ENCODE measurements at regions not wholly inside any gene's neighbourhood (a gene's known extent, or its start where the extent isn't known, plus 50 kb on each side); places are given as distances from the start of the nearest gene placed in this dataset.

GRCh38 chr3:6204891-6205290 is 656.0 kb upstream of the GRM7 start:
- H3K9ac ChIP-seq (ENCODE audit: low read length in 3 of 3): no peak overlapping the region
- no peaks in the 10 kb centered on the region for H3K27me3 ChIP-seq (ENCODE audit: control insufficient read depth, insufficient read depth, low read length)
- H3K27ac ChIP-seq (ENCODE audit: low read depth in 2 of 2, low read length in 2 of 2): no peak overlapping the region
- FAIRE-seq (no peak), DNase-seq (no peak)
- TF ChIP-seq, protein P1, sequence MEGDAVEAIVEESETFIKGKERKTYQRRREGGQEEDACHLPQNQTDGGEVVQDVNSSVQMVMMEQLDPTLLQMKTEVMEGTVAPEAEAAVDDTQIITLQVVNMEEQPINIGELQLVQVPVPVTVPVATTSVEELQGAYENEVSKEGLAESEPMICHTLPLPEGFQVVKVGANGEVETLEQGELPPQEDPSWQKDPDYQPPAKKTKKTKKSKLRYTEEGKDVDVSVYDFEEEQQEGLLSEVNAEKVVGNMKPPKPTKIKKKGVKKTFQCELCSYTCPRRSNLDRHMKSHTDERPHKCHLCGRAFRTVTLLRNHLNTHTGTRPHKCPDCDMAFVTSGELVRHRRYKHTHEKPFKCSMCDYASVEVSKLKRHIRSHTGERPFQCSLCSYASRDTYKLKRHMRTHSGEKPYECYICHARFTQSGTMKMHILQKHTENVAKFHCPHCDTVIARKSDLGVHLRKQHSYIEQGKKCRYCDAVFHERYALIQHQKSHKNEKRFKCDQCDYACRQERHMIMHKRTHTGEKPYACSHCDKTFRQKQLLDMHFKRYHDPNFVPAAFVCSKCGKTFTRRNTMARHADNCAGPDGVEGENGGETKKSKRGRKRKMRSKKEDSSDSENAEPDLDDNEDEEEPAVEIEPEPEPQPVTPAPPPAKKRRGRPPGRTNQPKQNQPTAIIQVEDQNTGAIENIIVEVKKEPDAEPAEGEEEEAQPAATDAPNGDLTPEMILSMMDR (IDR thresholded peaks at IDR 0.05; ENCODE audit: borderline replicate concordance, extremely low read depth, insufficient read depth): no peak
- no peaks in the 10 kb centered on the region for H3K9me3 ChIP-seq (ENCODE audit: control insufficient read depth in 2 of 3, insufficient read depth in 1 of 3, low read length in 3 of 3)
- no peak overlapping the region for H3K4me3 ChIP-seq (ENCODE audit: low read length in 3 of 3)
- no peaks in the 10 kb centered on the region for H3K36me3 ChIP-seq (ENCODE audit: control insufficient read depth in 2 of 3, insufficient read depth in 3 of 3, low read length in 3 of 3)
- intact Hi-C loops (cut with DNase I): no loop called here
- H3K4me1 ChIP-seq (ENCODE audit: control insufficient read depth in 2 of 3, insufficient read depth in 2 of 3, low read depth in 1 of 3, low read length in 3 of 3): no peaks in the 10 kb centered on the region

DNA sequence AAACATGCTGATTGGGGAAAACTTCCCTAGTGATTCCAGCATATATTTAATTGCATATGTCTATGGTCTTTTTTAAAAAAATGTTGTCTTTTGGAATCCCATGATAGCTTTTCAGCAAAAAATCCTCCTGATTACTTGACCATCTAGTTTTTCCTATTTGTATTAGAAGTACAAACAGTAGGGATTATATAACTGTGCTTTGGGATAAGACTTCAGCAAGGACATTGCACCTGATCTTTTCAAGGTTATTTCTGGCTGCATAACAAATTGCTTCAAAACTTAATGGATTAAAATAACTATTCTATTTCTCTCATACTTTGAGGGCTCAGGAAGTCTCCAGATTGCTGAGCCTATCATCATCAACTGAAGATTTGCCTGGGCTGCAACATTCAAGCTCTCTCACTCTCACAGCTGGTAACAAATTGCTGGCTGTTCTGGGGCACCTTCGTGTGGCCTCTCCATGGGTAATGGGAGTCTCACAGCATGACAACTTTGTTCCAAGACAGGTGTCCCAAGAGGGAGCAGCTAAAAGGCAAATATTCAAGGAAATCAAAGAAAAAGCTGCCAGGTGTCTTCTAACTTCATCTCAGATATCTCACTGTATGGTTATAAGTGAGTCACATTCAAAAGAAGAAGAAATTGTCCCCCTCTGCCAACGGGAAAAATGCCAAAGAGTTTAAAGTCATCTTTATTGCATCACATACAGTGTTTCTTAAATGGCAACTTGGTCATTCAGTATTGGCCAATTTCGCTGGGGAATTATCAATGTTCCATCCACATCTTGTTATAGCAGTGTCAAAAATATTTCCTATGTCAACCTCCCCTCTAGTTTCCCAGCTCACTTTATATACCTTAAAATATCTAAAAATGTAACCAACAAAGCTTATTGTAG is 644.5 kb upstream of the GRM7 start:
- FAIRE-seq (no peak), DNase-seq (no peak)
- Histone ChIP-seq H3K36me3 (ENCODE audit: control insufficient read depth in 2 of 3, insufficient read depth in 3 of 3, low read length in 3 of 3) (no peaks in the 10 kb centered on the region), H3K4me1 (ENCODE audit: control insufficient read depth in 2 of 3, insufficient read depth in 2 of 3, low read depth in 1 of 3, low read length in 3 of 3) (no peaks in the 10 kb centered on the region), H3K27ac (ENCODE audit: low read depth in 2 of 2, low read length in 2 of 2) (no peak overlapping the region), H3K9me3 (ENCODE audit: control insufficient read depth in 2 of 3, insufficient read depth in 1 of 3, low read length in 3 of 3) (no peaks in the 10 kb centered on the region), H3K9ac (ENCODE audit: low read length in 3 of 3) (no peak overlapping the region), H3K4me3 (ENCODE audit: low read length in 3 of 3) (no peak overlapping the region), H3K27me3 (ENCODE audit: control insufficient read depth, insufficient read depth, low read length) (no peaks in the 10 kb centered on the region)
- TF ChIP-seq, protein P1 (IDR thresholded peaks at IDR 0.05; ENCODE audit: borderline replicate concordance, extremely low read depth, insufficient read depth): no peak
- intact Hi-C loops (cut with DNase I): no loop called here

DNA sequence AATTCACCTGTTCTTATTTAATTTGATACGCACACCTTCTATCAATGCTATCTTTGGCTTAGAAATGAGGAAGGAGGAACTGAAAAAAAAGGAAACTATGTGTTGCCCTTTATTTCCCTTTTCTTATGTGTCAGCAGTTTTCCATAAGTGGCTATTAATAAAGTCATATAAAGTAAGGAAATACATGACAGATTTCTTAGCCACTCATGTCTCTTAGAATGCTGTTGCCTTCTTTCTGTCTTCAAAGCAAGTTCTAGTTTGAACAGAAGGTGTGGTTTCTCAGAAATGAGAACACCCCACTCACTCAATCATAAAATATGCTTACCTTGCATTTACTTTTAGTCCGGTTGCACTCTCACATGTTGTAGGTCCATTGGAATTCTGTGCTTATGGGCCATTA is 640.5 kb upstream of the GRM7 start:
- Histone ChIP-seq H3K9me3 (ENCODE audit: control insufficient read depth in 2 of 3, insufficient read depth in 1 of 3, low read length in 3 of 3) (no peaks in the 10 kb centered on the region), H3K4me1 (ENCODE audit: control insufficient read depth in 2 of 3, insufficient read depth in 2 of 3, low read depth in 1 of 3, low read length in 3 of 3) (no peaks in the 10 kb centered on the region), H3K4me3 (ENCODE audit: low read length in 3 of 3) (no peak overlapping the region), H3K27me3 (ENCODE audit: control insufficient read depth, insufficient read depth, low read length) (no peaks in the 10 kb centered on the region), H3K36me3 (ENCODE audit: control insufficient read depth in 2 of 3, insufficient read depth in 3 of 3, low read length in 3 of 3) (no peaks in the 10 kb centered on the region), H3K27ac (ENCODE audit: low read depth in 2 of 2, low read length in 2 of 2) (no peak overlapping the region), H3K9ac (ENCODE audit: low read length in 3 of 3) (no peak overlapping the region)
- FAIRE-seq (no peak), DNase-seq (no peak)
- intact Hi-C loops (cut with DNase I): no loop called here
- TF ChIP-seq, protein P1 (IDR thresholded peaks at IDR 0.05; ENCODE audit: borderline replicate concordance, extremely low read depth, insufficient read depth): no peak

Data from kidney (tissue), 13 donors.